HG02870 (cell line): ENCODE measurements at regions not wholly inside any gene's neighbourhood (a gene's known extent, or its start where the extent isn't known, plus 50 kb on each side); places are given as distances from the start of the nearest gene placed in this dataset.
"Not testable (repeated sequence)": the region's sequence is repeated elsewhere in the genome, so short reads cannot be mapped to it uniquely, and the experiment has no call there.

ENCODE experiments used
- ATAC-seq: cut with Tn5 transposase; IDR thresholded peaks from one replicate; pipeline ENCODE4 v1.9.1; 2021; ENCODE audit warnings: mild to moderate bottlenecking, moderate library complexity; ENCODE audit not compliant: unreplicated experiment

- not testable (repeated sequence) for ATAC-seq
These were observed 53.8 kb upstream of the HIVEP2 start for GRCh38 chr6:142998739-142999138.

- ATAC-seq = no peak
These were observed 55.8 kb upstream of the HIVEP2 start for GRCh38 chr6:143000811-143001210.

GRCh38 chr6:143002686-143003085, 57.7 kb upstream of the HIVEP2 start:
- no peak for ATAC-seq

GRCh38 chr6:143003676-143004075, 57.0 kb upstream of the AIG1 start:
- no peak for ATAC-seq

- no peak for ATAC-seq
These were observed 54.9 kb upstream of the AIG1 start for GRCh38 chr6:143005816-143006215.

GRCh38 chr6:143006787-143007186, 53.9 kb upstream of the AIG1 start:
- ATAC-seq = peak; percentile 79

- ATAC-seq = no peak
These were observed 53.0 kb upstream of the AIG1 start for GRCh38 chr6:143007646-143008045.

- no peak for ATAC-seq
These were observed 50.8 kb upstream of the AIG1 start for GRCh38 chr6:143009851-143010250.
